NCI-H2171 (cell line): ENCODE measurements at regions not wholly inside any gene's neighbourhood (a gene's known extent, or its start where the extent isn't known, plus 50 kb on each side); places are given as distances from the start of the nearest gene placed in this dataset.
"Not testable (repeated sequence)": the region's sequence is repeated elsewhere in the genome, so short reads cannot be mapped to it uniquely, and the experiment has no call there.

Experiments
- DNase-seq: peaks from one replicate; lab custom pipeline; 2025; lab: John Stamatoyannopoulos, UW

- DNase-seq: no peak
Observed at GRCh38 chr20:12458241-12458640, 540.5 kb downstream of the BTBD3 start.

- no peak for DNase-seq
Observed at GRCh38 chr20:12464036-12464435, 544.7 kb upstream of the SPTLC3 start.

- DNase-seq: no peak
Observed at GRCh38 chr20:12466915-12467314, 541.9 kb upstream of the SPTLC3 start.

- no peak for DNase-seq
Observed at GRCh38 chr20:12467758-12468157, 541.0 kb upstream of the SPTLC3 start.

GRCh38 chr20:12482661-12483060 lies 526.1 kb upstream of the SPTLC3 start:
- DNase-seq: no peak

- no peak for DNase-seq
Observed at GRCh38 chr20:12502443-12502842, 506.3 kb upstream of the SPTLC3 start.

GRCh38 chr20:12504779-12505178 lies 504.0 kb upstream of the SPTLC3 start:
- DNase-seq: no peak

- no peak for DNase-seq
Observed at GRCh38 chr20:12511499-12511898, 497.3 kb upstream of the SPTLC3 start.

- no peak for DNase-seq
Observed at GRCh38 chr20:12512755-12513154, 496.0 kb upstream of the SPTLC3 start.

GRCh38 chr20:12528104-12528503 lies 480.7 kb upstream of the SPTLC3 start:
- no peak for DNase-seq

GRCh38 chr20:12528591-12529041 lies 480.2 kb upstream of the SPTLC3 start:
- DNase-seq: peak; percentile 86

GRCh38 chr20:12531626-12532025 lies 477.1 kb upstream of the SPTLC3 start:
- no peak for DNase-seq

GRCh38 chr20:12535316-12535715 lies 473.5 kb upstream of the SPTLC3 start:
- peak; percentile 94 for DNase-seq

GRCh38 chr20:12535770-12536169 lies 473.0 kb upstream of the SPTLC3 start:
- DNase-seq: peak; percentile 81

GRCh38 chr20:12554426-12554825 lies 454.3 kb upstream of the SPTLC3 start:
- no peak for DNase-seq

GRCh38 chr20:12555369-12555768 lies 453.4 kb upstream of the SPTLC3 start:
- no peak for DNase-seq

GRCh38 chr20:12555849-12556248 lies 452.9 kb upstream of the SPTLC3 start:
- DNase-seq: not testable (repeated sequence)

GRCh38 chr20:12557224-12557623 lies 451.5 kb upstream of the SPTLC3 start:
- DNase-seq: no peak

GRCh38 chr20:12564979-12565378 lies 443.8 kb upstream of the SPTLC3 start:
- DNase-seq: no peak

- no peak for DNase-seq
Observed at GRCh38 chr20:12566596-12566995, 442.2 kb upstream of the SPTLC3 start.

GRCh38 chr20:12570371-12570770 lies 438.4 kb upstream of the SPTLC3 start:
- DNase-seq: peak; percentile 59

- no peak for DNase-seq
Observed at GRCh38 chr20:12573442-12573841, 435.3 kb upstream of the SPTLC3 start.

- DNase-seq: no peak
Observed at GRCh38 chr20:12575352-12576095, 433.2 kb upstream of the SPTLC3 start.

- no peak for DNase-seq
Observed at GRCh38 chr20:12577213-12577612, 431.6 kb upstream of the SPTLC3 start.
